Brain microvascular endothelial cell (primary cell): ENCODE measurements at regions not wholly inside any gene's neighbourhood (a gene's known extent, or its start where the extent isn't known, plus 50 kb on each side); places are given as distances from the start of the nearest gene placed in this dataset.

Experiments used
- DNase-seq: peaks from one replicate; pipeline ENCODE4 v3.0.0-alpha.2; 2020
- H3K27ac ChIP-seq: fragments of 250-450 bp; sonication (Bioruptor Pico); 2 replicates; pipeline ENCODE4 v1.5.1; 2020; ENCODE audit warnings: mild to moderate bottlenecking, moderate library complexity
- H3K27me3 ChIP-seq: fragments of 250-450 bp; sonication (Bioruptor Pico); replicated peaks from 2 replicates; pipeline ENCODE4 v1.5.1; 2020; ENCODE audit warnings: mild to moderate bottlenecking
- H3K36me3 ChIP-seq: fragments of 250-450 bp; sonication (Bioruptor Pico); replicated peaks from 2 replicates; pipeline ENCODE4 v1.5.1; 2020; ENCODE audit warnings: mild to moderate bottlenecking
- H3K4me3 ChIP-seq: 2 replicates; pipeline ENCODE4 v1.5.1; 2011; ENCODE audit warnings: low read depth, mild to moderate bottlenecking, control low read depth, low read length, moderate library complexity
- CTCF ChIP-seq: IDR thresholded peaks from 2 replicates; pipeline ENCODE4 v1.5.1; 2011; ENCODE audit warnings: low read depth, mild to moderate bottlenecking, moderate library complexity, low read length, control low read depth, inconsistent platforms; ENCODE audit errors: missing control alignments
- in situ Hi-C: cut with HindIII; loops from 2 replicates; pipeline ENCODE4 v1.10.0; 2017; ENCODE audit warnings: low sequenced_read_pairs, low pct_ligation_motif_present

GRCh38 chr14:22475381-22475780 lies 113.6 kb downstream of the DAD1 start:
- DNase-seq: no peak
- TF ChIP-seq CTCF: no peak
- H3K27me3 ChIP-seq: no peaks in the 10 kb centered on the region
- no peak overlapping the region for H3K4me3 ChIP-seq
- in situ Hi-C loops: no loop called here
- no peak overlapping the region for H3K27ac ChIP-seq
- H3K36me3 ChIP-seq: no peaks in the 10 kb centered on the region

GRCh38 chr14:22474730-22475351 lies 114.2 kb downstream of the DAD1 start:
- in situ Hi-C loops: no loop called here
- Histone ChIP-seq H3K4me3 (no peak overlapping the region), H3K27me3 (no peaks in the 10 kb centered on the region), H3K27ac (no peak overlapping the region), H3K36me3 (no peaks in the 10 kb centered on the region)
- peak; percentile 36 for DNase-seq
- no peak for TF ChIP-seq CTCF

- H3K27ac ChIP-seq: no peak overlapping the region
Measured at GRCh38 chr14:22472935-22473854, 115.8 kb downstream of the DAD1 start.

GRCh38 chr14:22472466-22472865 lies 116.6 kb downstream of the DAD1 start:
- in situ Hi-C loops: no loop called here
- H3K4me3 ChIP-seq: no peak overlapping the region
- H3K36me3 ChIP-seq: no peaks in the 10 kb centered on the region
- no peak for DNase-seq
- no peak overlapping the region for H3K27ac ChIP-seq
- H3K27me3 ChIP-seq: no peaks in the 10 kb centered on the region
- TF ChIP-seq CTCF: no peak

More at GRCh38 chr14:22472935-22473854, 115.8 kb downstream of the DAD1 start:
- H3K36me3 ChIP-seq: no peaks in the 10 kb centered on the region
- TF ChIP-seq CTCF: peak; percentile 69
- in situ Hi-C loops: no loop called here
- H3K27me3 ChIP-seq: no peaks in the 10 kb centered on the region
- no peak overlapping the region for H3K4me3 ChIP-seq
- DNase-seq: peak; percentile 54

GRCh38 chr14:22471545-22472121 lies 117.4 kb downstream of the DAD1 start:
- peak; percentile 49 for DNase-seq
- Histone ChIP-seq H3K36me3 (no peaks in the 10 kb centered on the region), H3K27me3 (no peaks in the 10 kb centered on the region), H3K4me3 (no peak overlapping the region), H3K27ac (no peak overlapping the region)
- in situ Hi-C loops: no loop called here
- peak; percentile 94 for TF ChIP-seq CTCF
